Vagina (tissue), 2 donors: ENCODE measurements at regions not wholly inside any gene's neighbourhood (a gene's known extent, or its start where the extent isn't known, plus 50 kb on each side); places are given as distances from the start of the nearest gene placed in this dataset.

Experiments used
- DNase-seq, 2 donors: peaks; one replicate each; pipeline ENCODE4 v3.0.0-alpha.2; 2017; ENCODE audit errors: extremely low spot score in 2 of 2
- H3K27ac ChIP-seq: fragments of 200-600 bp; sonication (generic); one replicate; pipeline ENCODE4 v1.5.1; 2019
- H3K27me3 ChIP-seq: fragments of 200-600 bp; sonication (generic); one replicate; pipeline ENCODE4 v1.5.1; 2019
- H3K36me3 ChIP-seq, 2 donors: fragments of 200-600 bp; sonication (generic); one replicate each; pipeline ENCODE4 v1.5.1; 2017 to 2019
- H3K4me1 ChIP-seq: fragments of 200-600 bp; sonication (generic); one replicate; pipeline ENCODE4 v1.5.1; 2019
- H3K4me3 ChIP-seq, 2 donors: fragments of 200-600 bp; sonication (generic); 1 replicate in 1 of 2; 2 replicates in 1 of 2; pipeline ENCODE4 v1.5.1; 2016 to 2019
- H3K9me3 ChIP-seq: fragments of 200-600 bp; sonication (generic); one replicate; pipeline ENCODE4 v1.5.1; 2019
- POLR2A ChIP-seq, 2 donors: fragments of 450-650 bp; IDR thresholded peaks; one replicate each; pipeline ENCODE4 v1.6.1; 2017; ENCODE audit warnings: antibody characterized with exemption in 2 of 2, mild to moderate bottlenecking in 2 of 2, moderate library complexity in 2 of 2
- POLR2AphosphoS5 ChIP-seq, 2 donors: sonication (generic); formaldehyde crosslinking; IDR thresholded peaks; one replicate each; pipeline ENCODE4 v1.9.0; 2017; ENCODE audit warnings: antibody characterized with exemption in 2 of 2, mild to moderate bottlenecking in 2 of 2, low read depth in 1 of 2; ENCODE audit not compliant: insufficient read depth in 1 of 2
- intact Hi-C: fragments of 100-400 bp; cut with DNase I; formaldehyde crosslinking; loops from one replicate; pipeline ENCODE4 v1.15.1; 2023
- TF ChIP-seq, protein P1 (sequence below), 3 experiments: fragments of 450-650 bp in 2 of 3; fragments of 200-600 bp in 1 of 3; sonication (generic) in 1 of 3; IDR thresholded peaks; one replicate each; pipeline ENCODE4 v1.5.1; 2017 to 2019; ENCODE audit warnings: antibody characterized with exemption in 3 of 3, mild to moderate bottlenecking in 2 of 3, moderate library complexity in 2 of 3

- H3K4me1 ChIP-seq: no peaks in the 10 kb centered on the region
- H3K27me3 ChIP-seq: no peaks in the 10 kb centered on the region
- no peaks in the 10 kb centered on the region for H3K36me3 ChIP-seq
- no peaks in the 10 kb centered on the region for H3K9me3 ChIP-seq
- no peak overlapping the region for H3K27ac ChIP-seq
- TF ChIP-seq POLR2A (IDR thresholded peaks at IDR 0.05) (no peak), POLR2AphosphoS5 (IDR thresholded peaks at IDR 0.05; ENCODE audit: insufficient read depth in 1 of 2, low read depth in 1 of 2) (no peak)
- TF ChIP-seq, protein P1, sequence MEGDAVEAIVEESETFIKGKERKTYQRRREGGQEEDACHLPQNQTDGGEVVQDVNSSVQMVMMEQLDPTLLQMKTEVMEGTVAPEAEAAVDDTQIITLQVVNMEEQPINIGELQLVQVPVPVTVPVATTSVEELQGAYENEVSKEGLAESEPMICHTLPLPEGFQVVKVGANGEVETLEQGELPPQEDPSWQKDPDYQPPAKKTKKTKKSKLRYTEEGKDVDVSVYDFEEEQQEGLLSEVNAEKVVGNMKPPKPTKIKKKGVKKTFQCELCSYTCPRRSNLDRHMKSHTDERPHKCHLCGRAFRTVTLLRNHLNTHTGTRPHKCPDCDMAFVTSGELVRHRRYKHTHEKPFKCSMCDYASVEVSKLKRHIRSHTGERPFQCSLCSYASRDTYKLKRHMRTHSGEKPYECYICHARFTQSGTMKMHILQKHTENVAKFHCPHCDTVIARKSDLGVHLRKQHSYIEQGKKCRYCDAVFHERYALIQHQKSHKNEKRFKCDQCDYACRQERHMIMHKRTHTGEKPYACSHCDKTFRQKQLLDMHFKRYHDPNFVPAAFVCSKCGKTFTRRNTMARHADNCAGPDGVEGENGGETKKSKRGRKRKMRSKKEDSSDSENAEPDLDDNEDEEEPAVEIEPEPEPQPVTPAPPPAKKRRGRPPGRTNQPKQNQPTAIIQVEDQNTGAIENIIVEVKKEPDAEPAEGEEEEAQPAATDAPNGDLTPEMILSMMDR (IDR thresholded peaks at IDR 0.05): no peak
- H3K4me3 ChIP-seq: no peak overlapping the region
- no peak for DNase-seq
- intact Hi-C loops: no loop called here
These were observed 1138.8 kb downstream of the ARAP2 start for GRCh38 chr4:35105486-35105885.

GRCh38 chr4:35106091-35106734, 1138.1 kb downstream of the ARAP2 start:
- no peak for TF ChIP-seq POLR2AphosphoS5 (IDR thresholded peaks at IDR 0.05; ENCODE audit: insufficient read depth in 1 of 2, low read depth in 1 of 2)
- no peak for TF ChIP-seq POLR2A (IDR thresholded peaks at IDR 0.05)
- TF ChIP-seq, protein P1 (IDR thresholded peaks at IDR 0.05): no peak
- no peaks in the 10 kb centered on the region for H3K4me1 ChIP-seq
- no peak for DNase-seq
- H3K36me3 ChIP-seq: no peaks in the 10 kb centered on the region
- intact Hi-C loops: no loop called here
- H3K27me3 ChIP-seq: no peaks in the 10 kb centered on the region
- H3K4me3 ChIP-seq: no peak overlapping the region
- no peak overlapping the region for H3K27ac ChIP-seq
- no peaks in the 10 kb centered on the region for H3K9me3 ChIP-seq

DNA sequence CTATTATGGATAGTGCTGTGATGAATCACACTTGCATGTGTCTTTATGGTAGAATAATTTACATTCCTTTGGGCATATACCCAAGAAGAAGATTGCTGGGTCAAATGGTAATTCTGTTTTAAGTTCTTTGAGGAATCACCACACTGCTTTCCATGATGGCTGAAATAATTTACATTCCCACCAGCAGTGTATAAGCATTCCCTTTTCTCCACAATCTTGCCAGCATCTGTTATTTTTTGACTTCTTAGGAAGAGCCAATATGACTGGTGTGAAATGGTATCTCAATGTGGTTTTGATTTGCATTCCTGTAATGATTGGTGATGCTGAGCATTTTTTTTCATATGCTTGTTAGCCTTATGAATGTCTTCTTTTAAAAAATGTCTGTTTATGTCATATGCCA, 1120.2 kb downstream of the ARAP2 start:
- TF ChIP-seq, protein P1 (IDR thresholded peaks at IDR 0.05): no peak
- TF ChIP-seq POLR2AphosphoS5 (IDR thresholded peaks at IDR 0.05; ENCODE audit: insufficient read depth in 1 of 2, low read depth in 1 of 2) (no peak), POLR2A (IDR thresholded peaks at IDR 0.05) (no peak)
- H3K4me1 ChIP-seq: no peaks in the 10 kb centered on the region
- no peak overlapping the region for H3K4me3 ChIP-seq
- H3K9me3 ChIP-seq: no peaks in the 10 kb centered on the region
- intact Hi-C loops: no loop called here
- H3K27me3 ChIP-seq: no peaks in the 10 kb centered on the region
- H3K36me3 ChIP-seq: no peaks in the 10 kb centered on the region
- no peak for DNase-seq
- H3K27ac ChIP-seq: no peak overlapping the region

- H3K9me3 ChIP-seq: no peaks in the 10 kb centered on the region
- H3K4me1 ChIP-seq: no peaks in the 10 kb centered on the region
- intact Hi-C loops: no loop called here
- TF ChIP-seq POLR2A (IDR thresholded peaks at IDR 0.05) (no peak), POLR2AphosphoS5 (IDR thresholded peaks at IDR 0.05; ENCODE audit: insufficient read depth in 1 of 2, low read depth in 1 of 2) (no peak)
- TF ChIP-seq, protein P1 (IDR thresholded peaks at IDR 0.05): no peak
- H3K27me3 ChIP-seq: no peaks in the 10 kb centered on the region
- no peak overlapping the region for H3K4me3 ChIP-seq
- H3K36me3 ChIP-seq: no peaks in the 10 kb centered on the region
- no peak for DNase-seq
- H3K27ac ChIP-seq: no peak overlapping the region
These were observed 1118.2 kb downstream of the ARAP2 start for GRCh38 chr4:35125995-35126712.

- Histone ChIP-seq H3K9me3 (no peaks in the 10 kb centered on the region), H3K4me3 (no peak overlapping the region), H3K4me1 (no peaks in the 10 kb centered on the region), H3K27me3 (no peaks in the 10 kb centered on the region), H3K36me3 (no peaks in the 10 kb centered on the region), H3K27ac (no peak overlapping the region)
- intact Hi-C loops: no loop called here
- no peak for DNase-seq
- TF ChIP-seq POLR2AphosphoS5 (IDR thresholded peaks at IDR 0.05; ENCODE audit: insufficient read depth in 1 of 2, low read depth in 1 of 2) (no peak), POLR2A (IDR thresholded peaks at IDR 0.05) (no peak)
- TF ChIP-seq, protein P1 (IDR thresholded peaks at IDR 0.05): no peak
These were observed 1105.9 kb downstream of the ARAP2 start for GRCh38 chr4:35138449-35138848.
